Activated T-helper 1 cell treated with anti-CD3 and anti-CD28 coated beads, Interleukin-12 subunit alpha, Interleukin-12 subunit beta, Interleukin-2, Interleukin-4 antibody, amounts not matched to agents 30 ng/mL and 10 ng/mL and 1 ng/mL, durations not matched to agents 14 hours and 24 hours and 36 hours (primary cell): ENCODE measurements at regions not wholly inside any gene's neighbourhood (a gene's known extent, or its start where the extent isn't known, plus 50 kb on each side); places are given as distances from the start of the nearest gene placed in this dataset.

Experiments used
- DNase-seq: peaks from one replicate; pipeline ENCODE4 v3.0.0; 2021; ENCODE audit warnings: low spot score
- H3K27ac Mint-ChIP-seq: one replicate; pipeline ENCODE4 v1.8.0; 2021; ENCODE audit warnings: mild to moderate bottlenecking, mixed read lengths
- H3K27me3 Mint-ChIP-seq: one replicate; pipeline ENCODE4 v1.8.0; 2022; ENCODE audit warnings: mild to moderate bottlenecking, moderate library complexity, mixed read lengths; ENCODE audit not compliant: insufficient read depth
- H3K36me3 Mint-ChIP-seq: one replicate; pipeline ENCODE4 v1.8.0; 2021; ENCODE audit warnings: low read depth, mixed read lengths
- H3K4me1 Mint-ChIP-seq: one replicate; pipeline ENCODE4 v1.8.0; 2021; ENCODE audit warnings: low read depth, mixed read lengths
- H3K4me3 Mint-ChIP-seq: one replicate; pipeline ENCODE4 v1.8.0; 2021; ENCODE audit warnings: mild to moderate bottlenecking, moderate library complexity, mixed read lengths
- H3K9me3 Mint-ChIP-seq: one replicate; pipeline ENCODE4 v1.8.0; 2021; ENCODE audit warnings: mixed read lengths
- intact Hi-C: fragments of 100-400 bp; cut with micrococcal nuclease; formaldehyde crosslinking; loops from one replicate; pipeline ENCODE4 v1.15.1; 2024

DNA sequence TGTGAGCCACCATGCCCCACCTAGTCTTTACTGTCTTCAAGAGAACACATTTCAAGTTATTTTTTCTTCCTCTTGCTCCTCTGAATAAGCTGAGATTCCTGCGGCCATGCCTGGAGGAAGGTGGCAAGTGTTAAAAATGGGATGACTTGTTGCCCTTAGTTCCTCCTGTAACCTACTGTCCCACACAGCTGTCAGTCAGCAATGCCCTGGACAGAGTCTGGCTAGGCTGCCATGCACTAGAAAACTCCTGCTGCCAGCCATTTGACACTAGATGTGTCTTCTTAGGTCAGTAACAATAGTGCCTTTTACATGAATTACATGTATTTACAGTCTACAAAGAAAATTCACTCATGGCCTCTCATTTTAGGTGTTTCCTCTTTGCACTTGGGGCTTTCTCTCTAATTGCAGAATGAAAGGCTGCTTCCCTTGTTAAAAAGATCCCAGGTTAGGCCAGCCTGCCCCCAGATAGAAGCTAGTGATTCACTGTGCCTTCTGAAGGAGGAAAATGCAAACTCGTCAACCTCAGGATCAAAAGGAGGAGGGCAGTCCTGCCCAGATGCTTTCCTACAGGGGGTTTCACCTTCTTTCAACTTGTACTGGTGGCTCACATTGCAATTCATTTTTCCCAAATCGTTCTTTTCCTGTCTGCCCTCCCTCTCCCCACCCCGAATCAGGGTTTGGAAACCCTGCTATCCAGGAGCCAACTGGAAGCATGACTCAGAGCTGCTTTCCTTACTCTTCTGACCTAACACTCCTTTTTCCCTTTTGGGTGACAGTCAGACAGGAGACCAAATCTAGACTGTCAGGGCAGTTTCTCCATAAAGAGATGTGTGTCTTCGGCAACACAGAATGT, 136.6 kb downstream of the SPAG6 start:
- Mint-ChIP-seq H3K27ac (no peak overlapping the region), H3K9me3 (no peaks in the 10 kb centered on the region), H3K4me1 (peaks cover 22% of the 10 kb centered on the region), H3K36me3 (no peaks in the 10 kb centered on the region), H3K27me3 (peaks cover 23% of the 10 kb centered on the region), H3K4me3 (no peak overlapping the region)
- intact Hi-C loops: loop anchor here (5.0 kb wide), 1 partner anchor 965 kb away; no protein-coding TSS in a partner anchor
- DNase-seq: no peak

GRCh38 chr10:22483132-22483531, 137.8 kb downstream of the SPAG6 start:
- Mint-ChIP-seq H3K4me3 (no peak overlapping the region), H3K27ac (no peak overlapping the region), H3K9me3 (no peaks in the 10 kb centered on the region), H3K36me3 (no peaks in the 10 kb centered on the region), H3K27me3 (peaks cover 20% of the 10 kb centered on the region), H3K4me1 (peaks cover 22% of the 10 kb centered on the region)
- intact Hi-C loops: loop anchor here (5.0 kb wide), 1 partner anchor 966 kb away; no protein-coding TSS in a partner anchor
- no peak for DNase-seq
